GM06990 (cell line): ENCODE measurements at regions not wholly inside any gene's neighbourhood (a gene's known extent, or its start where the extent isn't known, plus 50 kb on each side); places are given as distances from the start of the nearest gene placed in this dataset.

ENCODE experiments used
- DNase-seq: peaks from one replicate; pipeline ENCODE4 v3.0.0-alpha.2; 2011; ENCODE audit not compliant: insufficient read length; ENCODE audit errors: extremely low read depth
- H3K27me3 ChIP-seq: replicated peaks from 2 replicates; pipeline ENCODE4 v1.6.0; 2011; ENCODE audit warnings: low read length; ENCODE audit not compliant: control insufficient read depth, insufficient read depth
- H3K36me3 ChIP-seq: 2 replicates; pipeline ENCODE4 v1.5.1; 2011; ENCODE audit warnings: low read length; ENCODE audit not compliant: control insufficient read depth, insufficient read depth
- H3K4me3 ChIP-seq: replicated peaks from 2 replicates; pipeline ENCODE4 v1.5.1; 2011; ENCODE audit warnings: low read depth, mild to moderate bottlenecking, control low read depth, low read length
- CTCF ChIP-seq: IDR thresholded peaks from 2 replicates; pipeline ENCODE4 v1.5.1; 2011; ENCODE audit warnings: low read length, control low read depth, mild to moderate bottlenecking, inconsistent platforms; ENCODE audit not compliant: insufficient read depth, poor library complexity, severe bottlenecking

- no peaks in the 10 kb centered on the region for H3K36me3 ChIP-seq
- TF ChIP-seq CTCF = no peak
- no peaks in the 10 kb centered on the region for H3K27me3 ChIP-seq
- DNase-seq = no peak
- H3K4me3 ChIP-seq = no peak overlapping the region
Observed at GRCh38 chr6:147017153-147017552, 187.1 kb upstream of the STXBP5 start.

GRCh38 chr6:147019001-147019400 is 185.2 kb upstream of the STXBP5 start:
- no peak overlapping the region for H3K4me3 ChIP-seq
- no peaks in the 10 kb centered on the region for H3K36me3 ChIP-seq
- DNase-seq = no peak
- no peaks in the 10 kb centered on the region for H3K27me3 ChIP-seq
- no peak for TF ChIP-seq CTCF

- no peak for DNase-seq
- no peaks in the 10 kb centered on the region for H3K27me3 ChIP-seq
- no peak overlapping the region for H3K4me3 ChIP-seq
- TF ChIP-seq CTCF = no peak
- H3K36me3 ChIP-seq = no peaks in the 10 kb centered on the region
Observed at GRCh38 chr6:147022041-147022440, 182.2 kb upstream of the STXBP5 start.

GRCh38 chr6:147023148-147023547 is 181.1 kb upstream of the STXBP5 start:
- no peak overlapping the region for H3K4me3 ChIP-seq
- no peak for DNase-seq
- no peak for TF ChIP-seq CTCF
- H3K36me3 ChIP-seq = no peaks in the 10 kb centered on the region
- H3K27me3 ChIP-seq = no peaks in the 10 kb centered on the region

- Histone ChIP-seq H3K27me3 (no peaks in the 10 kb centered on the region), H3K4me3 (no peak overlapping the region), H3K36me3 (no peaks in the 10 kb centered on the region)
- TF ChIP-seq CTCF = no peak
- no peak for DNase-seq
Observed at GRCh38 chr6:147023581-147023980, 180.6 kb upstream of the STXBP5 start.

GRCh38 chr6:147029923-147030322 is 174.3 kb upstream of the STXBP5 start:
- no peak for TF ChIP-seq CTCF
- no peak for DNase-seq
- no peak overlapping the region for H3K4me3 ChIP-seq
- no peaks in the 10 kb centered on the region for H3K27me3 ChIP-seq
- H3K36me3 ChIP-seq = no peaks in the 10 kb centered on the region
